Ishikawa (cell line): ENCODE measurements at regions not wholly inside any gene's neighbourhood (a gene's known extent, or its start where the extent isn't known, plus 50 kb on each side); places are given as distances from the start of the nearest gene placed in this dataset.

ENCODE experiments used
- CEBPB ChIP-seq: IDR thresholded peaks from 2 replicates; pipeline ENCODE4 v1.6.1; 2012
- CREB1 ChIP-seq: IDR thresholded peaks from 2 replicates; pipeline ENCODE4 v1.6.1; 2012; ENCODE audit warnings: low read depth
- EGR1 ChIP-seq: IDR thresholded peaks from 2 replicates; pipeline ENCODE4 v1.6.1; 2012
- EP300 ChIP-seq: IDR thresholded peaks from 2 replicates; pipeline ENCODE4 v1.6.1; 2012; ENCODE audit warnings: borderline replicate concordance
- FOXM1 ChIP-seq: IDR thresholded peaks from 2 replicates; pipeline ENCODE4 v1.6.1; 2012; ENCODE audit warnings: low read depth, borderline replicate concordance
- MAX ChIP-seq: IDR thresholded peaks from 2 replicates; pipeline ENCODE4 v1.6.1; 2012
- NFIC ChIP-seq: IDR thresholded peaks from 2 replicates; pipeline ENCODE4 v1.6.1; 2012
- RAD21 ChIP-seq: IDR thresholded peaks from 2 replicates; pipeline ENCODE4 v1.6.1; 2012; ENCODE audit warnings: low read depth
- REST ChIP-seq: IDR thresholded peaks from 2 replicates; pipeline ENCODE4 v1.6.1; 2012; ENCODE audit warnings: low read depth, mild to moderate bottlenecking
- TAF1 ChIP-seq: IDR thresholded peaks from 2 replicates; pipeline ENCODE4 v1.6.1; 2012; ENCODE audit warnings: low read depth, mild to moderate bottlenecking
- TCF12 ChIP-seq: IDR thresholded peaks from 2 replicates; pipeline ENCODE4 v1.6.1; 2012; ENCODE audit warnings: low read depth
- TEAD4 ChIP-seq: IDR thresholded peaks from 2 replicates; pipeline ENCODE4 v1.6.1; 2012
- USF1 ChIP-seq: IDR thresholded peaks from 2 replicates; pipeline ENCODE4 v1.6.1; 2012
- YY1 ChIP-seq: IDR thresholded peaks from 2 replicates; pipeline ENCODE4 v1.6.1; 2012; ENCODE audit warnings: low read depth
- ZBTB7A ChIP-seq: IDR thresholded peaks from 2 replicates; pipeline ENCODE4 v1.6.1; 2012; ENCODE audit warnings: low read depth

- TF ChIP-seq TEAD4 (no peak), CEBPB (no peak), CREB1 (no peak), MAX (no peak), TAF1 (no peak), YY1 (no peak), EGR1 (no peak), REST (no peak), USF1 (no peak), FOXM1 (no peak)
Measured at GRCh38 chr14:94857950-94858349, 88.0 kb upstream of the GSC start.

- TF ChIP-seq CREB1 (no peak), CEBPB (no peak), NFIC (no peak), RAD21 (no peak), EP300 (no peak), MAX (no peak), YY1 (no peak), ZBTB7A (no peak)
Measured at GRCh38 chr14:94853920-94854319, 84.0 kb upstream of the GSC start.

- no peak for TF ChIP-seq USF1
- TF ChIP-seq RAD21: no peak
- TF ChIP-seq ZBTB7A: no peak
- no peak for TF ChIP-seq CREB1
- no peak for TF ChIP-seq TEAD4
- TF ChIP-seq TAF1: no peak
- no peak for TF ChIP-seq FOXM1
- TF ChIP-seq MAX: no peak
- TF ChIP-seq YY1: no peak
- no peak for TF ChIP-seq NFIC
- no peak for TF ChIP-seq TCF12
- TF ChIP-seq CEBPB: no peak
- no peak for TF ChIP-seq EGR1
Measured at GRCh38 chr14:94850309-94851211, 80.6 kb upstream of the GSC start.

- TF ChIP-seq TCF12: no peak
- TF ChIP-seq CEBPB: no peak
- no peak for TF ChIP-seq ZBTB7A
- TF ChIP-seq TEAD4: no peak
- TF ChIP-seq TAF1: no peak
- TF ChIP-seq EP300: no peak
- TF ChIP-seq REST: no peak
- no peak for TF ChIP-seq USF1
- TF ChIP-seq MAX: no peak
- TF ChIP-seq CREB1: no peak
- TF ChIP-seq RAD21: no peak
- no peak for TF ChIP-seq EGR1
- no peak for TF ChIP-seq YY1
- no peak for TF ChIP-seq NFIC
- no peak for TF ChIP-seq FOXM1
Measured at GRCh38 chr14:94844593-94845152, 74.8 kb upstream of the GSC start.
